ENCODE measurements at regions not wholly inside any gene's neighbourhood (a gene's known extent, or its start where the extent isn't known, plus 50 kb on each side); places are given as distances from the start of the nearest gene placed in this dataset.
A peak's percentile ranks its signal among the peaks of the same experiment; 100 is the strongest.

- CTCF ChIA-PET = interaction anchor here (0.9 kb wide), 1 partner anchor 9 kb away, joined by 3 read pairs; no protein-coding TSS in a partner anchor
- Mint-ChIP-seq H3K27me3 (ENCODE audit: low read depth) (no peaks in the 10 kb centered on the region), H3K36me3 (no peaks in the 10 kb centered on the region)
Observed at GRCh38 chr5:130386155-130386554, 481.9 kb downstream of the CHSY3 start.

GRCh38 chr5:130385656-130386055 lies 481.4 kb downstream of the CHSY3 start:
- CTCF ChIA-PET = interaction anchor here (0.9 kb wide), 1 partner anchor 8 kb away, joined by 3 read pairs; no protein-coding TSS in a partner anchor
- H3K4me3 Mint-ChIP-seq = no peak overlapping the region
- peaks cover 2% of the 10 kb centered on the region; the same call in 1 of the 2 replicates for H3K4me1 Mint-ChIP-seq
- DNase-seq (ENCODE audit: low spot score) (no peak), ATAC-seq (peak; percentile 56)
- no peaks in the 10 kb centered on the region for H3K27me3 Mint-ChIP-seq (ENCODE audit: low read depth)
- no peak overlapping the region for H3K27ac Mint-ChIP-seq
- no peaks in the 10 kb centered on the region for H3K9me3 Mint-ChIP-seq
- POLR2A ChIA-PET = no interaction called here
- TF ChIP-seq CREB1 (CRISPR knock-in tag; IDR thresholded peaks at IDR 0.05) (no peak), TP53 (CRISPR knock-in tag; IDR thresholded peaks at IDR 0.05) (no peak), CBFB (CRISPR knock-in tag; IDR thresholded peaks at IDR 0.05; ENCODE audit: low read depth) (no peak), OVOL2 (CRISPR knock-in tag; IDR thresholded peaks at IDR 0.05; ENCODE audit: borderline replicate concordance) (no peak)
- H3K36me3 Mint-ChIP-seq = no peaks in the 10 kb centered on the region

More at GRCh38 chr5:130386155-130386554, 481.9 kb downstream of the CHSY3 start:
- no peak overlapping the region for H3K4me3 Mint-ChIP-seq
- 0 out of 2 replicates have a peak overlapping the region, but pooled peaks have one; percentile 6 for H3K27ac Mint-ChIP-seq
- POLR2A ChIA-PET = no interaction called here
- no peak for ATAC-seq
- DNase-seq (ENCODE audit: low spot score) = no peak
- TF ChIP-seq, protein P1, sequence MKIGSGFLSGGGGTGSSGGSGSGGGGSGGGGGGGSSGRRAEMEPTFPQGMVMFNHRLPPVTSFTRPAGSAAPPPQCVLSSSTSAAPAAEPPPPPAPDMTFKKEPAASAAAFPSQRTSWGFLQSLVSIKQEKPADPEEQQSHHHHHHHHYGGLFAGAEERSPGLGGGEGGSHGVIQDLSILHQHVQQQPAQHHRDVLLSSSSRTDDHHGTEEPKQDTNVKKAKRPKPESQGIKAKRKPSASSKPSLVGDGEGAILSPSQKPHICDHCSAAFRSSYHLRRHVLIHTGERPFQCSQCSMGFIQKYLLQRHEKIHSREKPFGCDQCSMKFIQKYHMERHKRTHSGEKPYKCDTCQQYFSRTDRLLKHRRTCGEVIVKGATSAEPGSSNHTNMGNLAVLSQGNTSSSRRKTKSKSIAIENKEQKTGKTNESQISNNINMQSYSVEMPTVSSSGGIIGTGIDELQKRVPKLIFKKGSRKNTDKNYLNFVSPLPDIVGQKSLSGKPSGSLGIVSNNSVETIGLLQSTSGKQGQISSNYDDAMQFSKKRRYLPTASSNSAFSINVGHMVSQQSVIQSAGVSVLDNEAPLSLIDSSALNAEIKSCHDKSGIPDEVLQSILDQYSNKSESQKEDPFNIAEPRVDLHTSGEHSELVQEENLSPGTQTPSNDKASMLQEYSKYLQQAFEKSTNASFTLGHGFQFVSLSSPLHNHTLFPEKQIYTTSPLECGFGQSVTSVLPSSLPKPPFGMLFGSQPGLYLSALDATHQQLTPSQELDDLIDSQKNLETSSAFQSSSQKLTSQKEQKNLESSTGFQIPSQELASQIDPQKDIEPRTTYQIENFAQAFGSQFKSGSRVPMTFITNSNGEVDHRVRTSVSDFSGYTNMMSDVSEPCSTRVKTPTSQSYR (CRISPR knock-in tag; IDR thresholded peaks at IDR 0.05) = no peak
- TF ChIP-seq TP53 (CRISPR knock-in tag; IDR thresholded peaks at IDR 0.05) (no peak), ZNF396 (CRISPR knock-in tag; IDR thresholded peaks at IDR 0.05; ENCODE audit: borderline replicate concordance) (no peak), CBFB (CRISPR knock-in tag; IDR thresholded peaks at IDR 0.05; ENCODE audit: low read depth) (no peak)
- TF ChIP-seq, protein P2, sequence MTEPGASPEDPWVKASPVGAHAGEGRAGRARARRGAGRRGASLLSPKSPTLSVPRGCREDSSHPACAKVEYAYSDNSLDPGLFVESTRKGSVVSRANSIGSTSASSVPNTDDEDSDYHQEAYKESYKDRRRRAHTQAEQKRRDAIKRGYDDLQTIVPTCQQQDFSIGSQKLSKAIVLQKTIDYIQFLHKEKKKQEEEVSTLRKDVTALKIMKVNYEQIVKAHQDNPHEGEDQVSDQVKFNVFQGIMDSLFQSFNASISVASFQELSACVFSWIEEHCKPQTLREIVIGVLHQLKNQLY (CRISPR knock-in tag; IDR thresholded peaks at IDR 0.05) = no peak
- TF ChIP-seq, protein P3, sequence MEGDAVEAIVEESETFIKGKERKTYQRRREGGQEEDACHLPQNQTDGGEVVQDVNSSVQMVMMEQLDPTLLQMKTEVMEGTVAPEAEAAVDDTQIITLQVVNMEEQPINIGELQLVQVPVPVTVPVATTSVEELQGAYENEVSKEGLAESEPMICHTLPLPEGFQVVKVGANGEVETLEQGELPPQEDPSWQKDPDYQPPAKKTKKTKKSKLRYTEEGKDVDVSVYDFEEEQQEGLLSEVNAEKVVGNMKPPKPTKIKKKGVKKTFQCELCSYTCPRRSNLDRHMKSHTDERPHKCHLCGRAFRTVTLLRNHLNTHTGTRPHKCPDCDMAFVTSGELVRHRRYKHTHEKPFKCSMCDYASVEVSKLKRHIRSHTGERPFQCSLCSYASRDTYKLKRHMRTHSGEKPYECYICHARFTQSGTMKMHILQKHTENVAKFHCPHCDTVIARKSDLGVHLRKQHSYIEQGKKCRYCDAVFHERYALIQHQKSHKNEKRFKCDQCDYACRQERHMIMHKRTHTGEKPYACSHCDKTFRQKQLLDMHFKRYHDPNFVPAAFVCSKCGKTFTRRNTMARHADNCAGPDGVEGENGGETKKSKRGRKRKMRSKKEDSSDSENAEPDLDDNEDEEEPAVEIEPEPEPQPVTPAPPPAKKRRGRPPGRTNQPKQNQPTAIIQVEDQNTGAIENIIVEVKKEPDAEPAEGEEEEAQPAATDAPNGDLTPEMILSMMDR (IDR thresholded peaks at IDR 0.05) = no peak
- H3K9me3 Mint-ChIP-seq = no peaks in the 10 kb centered on the region
- peaks cover 2% of the 10 kb centered on the region; the same call in 1 of the 2 replicates for H3K4me1 Mint-ChIP-seq

DNA sequence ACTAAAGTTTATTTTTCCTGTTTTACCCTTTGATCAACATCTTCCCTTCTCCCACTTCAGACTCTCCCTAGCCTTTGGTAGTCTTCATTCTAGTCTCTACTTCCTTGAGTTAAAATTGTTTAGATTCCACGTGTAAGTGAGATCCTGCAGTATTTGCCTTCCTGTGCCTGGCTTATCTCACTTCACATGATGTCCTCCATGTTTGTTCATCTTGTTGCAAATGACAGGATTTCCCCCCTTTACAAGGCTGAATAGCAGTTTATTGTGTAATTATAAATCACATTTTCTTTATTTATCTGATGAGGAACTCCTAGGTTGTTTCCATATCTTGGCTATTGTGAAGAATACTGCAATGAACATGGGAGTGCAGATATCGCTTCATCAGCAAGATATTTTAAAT lies 461.7 kb downstream of the CHSY3 start:
- ChIA-PET POLR2A (no interaction called here), CTCF (no interaction called here)
- H3K4me3 Mint-ChIP-seq = no peak overlapping the region
- H3K27me3 Mint-ChIP-seq (ENCODE audit: low read depth) = no peaks in the 10 kb centered on the region
- DNase-seq (ENCODE audit: low spot score) (no peak), ATAC-seq (no peak)
- no peaks in the 10 kb centered on the region for H3K9me3 Mint-ChIP-seq
- no peak overlapping the region for H3K27ac Mint-ChIP-seq
- H3K4me1 Mint-ChIP-seq = no peaks in the 10 kb centered on the region
- no peaks in the 10 kb centered on the region for H3K36me3 Mint-ChIP-seq
- TF ChIP-seq FOXK1 (CRISPR knock-in tag; IDR thresholded peaks at IDR 0.05) (no peak), FOXP4 (CRISPR knock-in tag; IDR thresholded peaks at IDR 0.05) (no peak), ZSCAN18 (CRISPR knock-in tag; IDR thresholded peaks at IDR 0.05) (no peak), USF1 (CRISPR knock-in tag; IDR thresholded peaks at IDR 0.05) (no peak), TEAD1 (CRISPR knock-in tag; IDR thresholded peaks at IDR 0.05) (no peak), ZBTB43 (CRISPR knock-in tag; IDR thresholded peaks at IDR 0.05) (no peak), SMAD4 (CRISPR knock-in tag; IDR thresholded peaks at IDR 0.05) (no peak), ARID4B (CRISPR knock-in tag; IDR thresholded peaks at IDR 0.05; ENCODE audit: borderline replicate concordance) (no peak)
